IMR-90 (cell line): ENCODE measurements at regions not wholly inside any gene's neighbourhood (a gene's known extent, or its start where the extent isn't known, plus 50 kb on each side); places are given as distances from the start of the nearest gene placed in this dataset.

Experiments used
- ATAC-seq: fragments of 200-7000 bp; cut with Tn5 transposase; 2 replicates; pipeline ENCODE4 v1.9.1; 2020; ENCODE audit warnings: low read depth, mild to moderate bottlenecking, moderate library complexity
- BruUV-seq: library from RNA; stranded (reverse); fragments of 400-500 nt; replicated peaks from 2 replicates; lab custom pipeline; 2021; lab: Mats Ljungman, UMichigan
- CTCF ChIA-PET: fragments of 300-600 bp; formaldehyde crosslinking; extraction: SDS; loops from one replicate; lab custom pipeline; 2021; ENCODE audit warnings: antibody characterized with exemption; lab: Yijun Ruan, JAX
- POLR2A ChIA-PET: fragments of 300-600 bp; sonication (Branson Sonifier 250); formaldehyde crosslinking; loops from one replicate; lab custom pipeline; 2022; ENCODE audit warnings: antibody characterized with exemption; ENCODE audit not compliant: unreplicated experiment; lab: Charles Lee
- DNase-seq: peaks from one replicate; pipeline ENCODE4 v3.0.0; 2013
- H2AFZ ChIP-seq: replicated peaks from 2 replicates; pipeline ENCODE3; 2013; ENCODE audit warnings: low read length, mild to moderate bottlenecking; ENCODE audit not compliant: poor library complexity
- H2AK5ac ChIP-seq: 2 replicates; pipeline ENCODE4 v1.6.1; 2013; ENCODE audit warnings: low read depth, low read length, inconsistent platforms
- H2AK9ac ChIP-seq: replicated peaks from 2 replicates; pipeline ENCODE3; 2013; ENCODE audit warnings: mild to moderate bottlenecking, low read depth, low read length, moderate library complexity; ENCODE audit not compliant: poor library complexity
- H2BK120ac ChIP-seq: 2 replicates; pipeline ENCODE4 v1.6.1; 2013; ENCODE audit warnings: low read depth, low read length, inconsistent platforms
- H2BK15ac ChIP-seq: 3 replicates; pipeline ENCODE4 v1.6.1; 2013; ENCODE audit warnings: low read depth, low read length, inconsistent platforms
- H2BK20ac ChIP-seq: 2 replicates; pipeline ENCODE4 v1.6.1; 2013; ENCODE audit warnings: low read depth, mild to moderate bottlenecking, inconsistent platforms, low read length, moderate library complexity
- H2BK5ac ChIP-seq: 2 replicates; pipeline ENCODE4 v1.6.1; 2013; ENCODE audit warnings: mild to moderate bottlenecking, low read depth, low read length, inconsistent platforms; ENCODE audit not compliant: poor library complexity, severe bottlenecking
- H3K14ac ChIP-seq: replicated peaks from 2 replicates; pipeline ENCODE4 v1.6.1; 2013; ENCODE audit warnings: low read depth, low read length, inconsistent platforms
- H3K18ac ChIP-seq: 2 replicates; pipeline ENCODE4 v1.6.1; 2013; ENCODE audit warnings: low read depth, low read length, control low read depth
- H3K23ac ChIP-seq: 2 replicates; pipeline ENCODE4 v1.6.1; 2013; ENCODE audit warnings: low read depth, low read length, inconsistent platforms
- H3K27ac ChIP-seq: 2 replicates; pipeline ENCODE4 v1.5.1; 2013; ENCODE audit warnings: mild to moderate bottlenecking, control low read depth, low read length; ENCODE audit not compliant: insufficient read depth
- H3K27me3 ChIP-seq: 2 replicates; pipeline ENCODE4 v1.6.1; 2013; ENCODE audit warnings: low read length; ENCODE audit not compliant: control insufficient read depth, insufficient read depth
- H3K36me3 ChIP-seq: 2 replicates; pipeline ENCODE4 v1.6.1; 2013; ENCODE audit warnings: low read length, mixed read lengths; ENCODE audit not compliant: control insufficient read depth, insufficient read depth
- H3K4ac ChIP-seq: 2 replicates; pipeline ENCODE4 v1.6.1; 2013; ENCODE audit warnings: low read depth, low read length, inconsistent platforms
- H3K4me1 ChIP-seq: 2 replicates; pipeline ENCODE4 v1.6.1; 2013; ENCODE audit warnings: low read length, mixed read lengths; ENCODE audit not compliant: control insufficient read depth, insufficient read depth
- H3K4me2 ChIP-seq: 2 replicates; pipeline ENCODE4 v1.6.1; 2013; ENCODE audit warnings: low read depth, mild to moderate bottlenecking, control low read depth, low read length, moderate library complexity
- H3K4me3 ChIP-seq: 2 replicates; pipeline ENCODE4 v1.5.1; 2013; ENCODE audit warnings: low read depth, mild to moderate bottlenecking, control low read depth, low read length, moderate library complexity; ENCODE audit not compliant: insufficient read depth
- H3K56ac ChIP-seq: 2 replicates; pipeline ENCODE4 v1.6.1; 2013; ENCODE audit warnings: low read length, inconsistent platforms; ENCODE audit not compliant: insufficient read depth; ENCODE audit errors: extremely low read depth
- H3K79me1 ChIP-seq, 2 experiments: 2 replicates each; pipeline ENCODE4 v1.6.1; 2013; ENCODE audit warnings: low read length in 2 of 2, inconsistent platforms in 1 of 2, low read depth in 1 of 2
- H3K9ac ChIP-seq: 2 replicates; pipeline ENCODE4 v1.6.1; 2013; ENCODE audit warnings: low read depth, low read length, control low read depth
- H3K9me1 ChIP-seq: 2 replicates; pipeline ENCODE4 v1.6.1; 2013; ENCODE audit warnings: low read length, inconsistent platforms; ENCODE audit not compliant: insufficient read depth
- H3K9me3 ChIP-seq: 2 replicates; pipeline ENCODE4 v1.6.1; 2013; ENCODE audit warnings: low read length; ENCODE audit not compliant: control insufficient read depth, insufficient read depth
- H4K20me1 ChIP-seq: 2 replicates; pipeline ENCODE4 v1.6.1; 2013; ENCODE audit warnings: low read length, inconsistent platforms; ENCODE audit not compliant: insufficient read depth
- H4K5ac ChIP-seq: 2 replicates; pipeline ENCODE4 v1.6.1; 2013; ENCODE audit warnings: mild to moderate bottlenecking, low read depth, low read length, control low read depth
- H4K8ac ChIP-seq, 2 experiments: 2 replicates each; pipeline ENCODE4 v1.6.1; 2013; ENCODE audit warnings: low read depth in 2 of 2, low read length in 2 of 2, control low read depth in 1 of 2, inconsistent platforms in 1 of 2
- H4K91ac ChIP-seq: 2 replicates; pipeline ENCODE4 v1.6.1; 2013; ENCODE audit warnings: low read depth, low read length, inconsistent platforms; ENCODE audit not compliant: insufficient read depth
- FOS ChIP-seq: fragments of 150-350 bp; IDR thresholded peaks from 2 replicates; pipeline ENCODE4 v1.6.1; 2016; ENCODE audit warnings: low read depth, low read length
- MAZ ChIP-seq: IDR thresholded peaks from 2 replicates; pipeline ENCODE4 v1.6.1; 2012; ENCODE audit warnings: low read depth, mild to moderate bottlenecking, low read length, improper control_type of control experiment, moderate library complexity, borderline replicate concordance
- WGBS, 2 experiments: methylation state at CpG; one replicate each; pipeline versions ENCODE4 v1.1.5 to v1.1.7; 2013; ENCODE audit warnings: missing lambda C conversion rate in 2 of 2; ENCODE audit not compliant: insufficient read length in 1 of 2; ENCODE audit errors: extremely low coverage in 2 of 2; 5-methylcytosine and 5-hydroxymethylcytosine counted together
- dilution Hi-C: fragments of 300-500 bp; cut with HindIII; formaldehyde crosslinking; loops from one replicate; pipeline ENCODE4 v1.14.3; 2018; ENCODE audit warnings: low sequenced_read_pairs; ENCODE audit not compliant: unreplicated experiment
- in situ Hi-C: fragments of 300-500 bp; cut with MboI; formaldehyde crosslinking; loops from 3 replicates; pipeline ENCODE4 v1.14.3; 2019; ENCODE audit warnings: low sequenced_read_pairs, inconsistent platforms, mixed read lengths
- intact Hi-C: fragments of 100-400 bp; cut with micrococcal nuclease; formaldehyde crosslinking; loops from 2 replicates; pipeline ENCODE4 v1.10.0; 2022

GRCh38 chr2:143842836-143843235 lies 677.1 kb downstream of the ZEB2 start:
- no peak for DNase-seq
- Histone ChIP-seq H3K9ac (no peak overlapping the region), H3K36me3 (no peaks in the 10 kb centered on the region), H3K27me3 (no peaks in the 10 kb centered on the region), H2AFZ (no peak overlapping the region), H3K18ac (no peak overlapping the region), H3K27ac (no peak overlapping the region), H2BK5ac (no peak overlapping the region), H4K5ac (no peak overlapping the region), H3K14ac (no peak overlapping the region), H3K4me2 (no peak overlapping the region), H4K20me1 (no peaks in the 10 kb centered on the region), H3K4me3 (no peak overlapping the region), H3K23ac (no peak overlapping the region), H3K9me3 (no peaks in the 10 kb centered on the region; the same call in none of the 2 replicates), H3K56ac (no peak overlapping the region), H3K9me1 (no peaks in the 10 kb centered on the region), H4K8ac (no peak overlapping the region), H2BK120ac (no peak overlapping the region), H2BK20ac (no peak overlapping the region), H2AK9ac (no peak overlapping the region), H3K79me1 (no peaks in the 10 kb centered on the region), H3K4me1 (no peaks in the 10 kb centered on the region), H2BK15ac (no peak overlapping the region), H4K91ac (no peak overlapping the region), H2AK5ac (no peak overlapping the region), H3K4ac (no peak overlapping the region)
- CTCF ChIA-PET, result no interaction called here
- WGBS, 2 experiments, result no CpG with 5 or more reads among the region's 2 CpGs
- in situ Hi-C loops, result no loop called here
- intact Hi-C loops, result no loop called here
- TF ChIP-seq MAZ (no peak), FOS (no peak)
- no peak for ATAC-seq
- dilution Hi-C loops, result no loop called here
- POLR2A ChIA-PET, result no interaction called here
- no TSS peak for BruUV-seq
